CD4-positive, alpha-beta T cell (primary cell): ENCODE measurements at regions not wholly inside any gene's neighbourhood (a gene's known extent, or its start where the extent isn't known, plus 50 kb on each side); places are given as distances from the start of the nearest gene placed in this dataset.

ENCODE experiments used
- ATAC-seq: fragments of 200-7000 bp; cut with Tn5 transposase; one replicate; pipeline ENCODE4 v1.10.0; 2022; ENCODE audit warnings: mild to moderate bottlenecking; ENCODE audit not compliant: poor library complexity
- CTCF ChIA-PET: fragments of 350-600 bp; sonication (Branson Sonifier 250); formaldehyde crosslinking; loops from one replicate; lab custom pipeline; 2021; ENCODE audit warnings: antibody characterized with exemption, inconsistent platforms; lab: Charles Lee
- POLR2A ChIA-PET: fragments of 350-600 bp; sonication (Branson Sonifier 250); formaldehyde crosslinking; loops from one replicate; lab custom pipeline; 2021; ENCODE audit warnings: antibody characterized with exemption, inconsistent platforms; lab: Charles Lee
- DNase-seq, 14 experiments: peaks; one replicate each; pipeline ENCODE4 v3.0.0-alpha.2; 2013 to 2020; ENCODE audit warnings: mixed read lengths in 2 of 14
- H3K27ac ChIP-seq, 2 donors: one replicate each; pipeline versions ENCODE4 v1.5.1 to v1.7.0; 2013; ENCODE audit warnings: low read length in 2 of 2, low read depth in 1 of 2, mild to moderate bottlenecking in 1 of 2
- H3K27me3 ChIP-seq, 2 experiments: 1 replicate in 1 of 2; 2 replicates in 1 of 2; pipeline versions ENCODE4 v1.6.1 to v1.7.0; 2013; ENCODE audit warnings: low read length in 2 of 2, control low read depth in 1 of 2, mild to moderate bottlenecking in 1 of 2, moderate library complexity in 1 of 2; ENCODE audit not compliant: insufficient read depth in 2 of 2, control insufficient read depth in 1 of 2
- H3K36me3 ChIP-seq: one replicate; pipeline ENCODE4 v1.6.1; 2013; ENCODE audit warnings: low read length, control low read depth; ENCODE audit not compliant: insufficient read depth
- H3K4me1 ChIP-seq: one replicate; pipeline ENCODE4 v1.6.1; 2013; ENCODE audit warnings: low read length, control low read depth; ENCODE audit not compliant: insufficient read depth
- H3K4me3 ChIP-seq: one replicate; pipeline ENCODE4 v1.5.1; 2013; ENCODE audit warnings: mild to moderate bottlenecking, low read length, moderate library complexity
- H3K9me3 ChIP-seq, 2 experiments: 1 replicate in 1 of 2; 2 replicates in 1 of 2; pipeline versions ENCODE4 v1.6.1 to v1.7.0; 2013; ENCODE audit warnings: low read length in 2 of 2, mild to moderate bottlenecking in 2 of 2, control low read depth in 1 of 2, moderate library complexity in 1 of 2; ENCODE audit not compliant: control insufficient read depth in 1 of 2, insufficient read depth in 1 of 2
- H3K27ac Mint-ChIP-seq: one replicate; pipeline ENCODE4 v1.8.0; 2020; ENCODE audit warnings: mixed read lengths
- H3K27me3 Mint-ChIP-seq: one replicate; pipeline ENCODE4 v1.8.0; 2021; ENCODE audit warnings: mixed read lengths
- H3K36me3 Mint-ChIP-seq: one replicate; pipeline ENCODE4 v1.8.0; 2021; ENCODE audit warnings: low read depth, mixed read lengths
- H3K4me1 Mint-ChIP-seq: one replicate; pipeline ENCODE4 v1.8.0; 2021; ENCODE audit warnings: low read depth, mixed read lengths
- H3K4me3 Mint-ChIP-seq: one replicate; pipeline ENCODE4 v1.8.0; 2020; ENCODE audit warnings: mild to moderate bottlenecking, mixed read lengths
- H3K9me3 Mint-ChIP-seq: one replicate; pipeline ENCODE4 v1.8.0; 2020; ENCODE audit warnings: mixed read lengths
- intact Hi-C, 2 experiments: fragments of 100-400 bp; cut with DNase I in 1 of 2; cut with micrococcal nuclease in 1 of 2; formaldehyde crosslinking; loops; one replicate each; pipeline versions ENCODE4 v1.15.1 to v1.9.0; 2023 to 2025; cut with DNase I, micrococcal nuclease
- TF ChIP-seq, protein P1 (sequence below): fragments of 200-600 bp; IDR thresholded peaks from one replicate; pipeline ENCODE4 v1.8.0; 2022; ENCODE audit warnings: antibody characterized with exemption, mild to moderate bottlenecking

DNA sequence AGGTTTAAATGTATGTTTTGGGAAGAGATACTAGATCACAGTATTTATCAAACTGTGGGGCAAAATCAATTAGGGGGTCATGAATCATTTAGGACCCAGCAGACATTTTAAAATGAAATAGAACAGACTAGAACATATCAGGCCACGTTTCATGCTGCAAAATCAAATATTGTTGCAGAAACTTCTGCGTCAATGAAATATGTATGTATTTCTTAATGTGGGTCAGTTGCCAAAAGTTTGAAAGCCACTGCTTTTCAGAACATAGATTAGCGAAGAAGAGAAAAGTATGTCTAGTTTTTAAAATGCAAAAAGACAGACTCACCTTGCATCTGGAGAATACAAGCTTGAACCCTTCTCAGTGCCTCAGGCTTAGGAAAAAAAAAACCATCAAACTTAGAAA is 102.7 kb upstream of the BMPER start:
- ATAC-seq (no peak), DNase-seq (no peak)
- H3K9me3 ChIP-seq, result no peaks in the 10 kb centered on the region
- Mint-ChIP-seq H3K4me1 (no peaks in the 10 kb centered on the region), H3K4me3 (no peak overlapping the region), H3K9me3 (no peaks in the 10 kb centered on the region), H3K27ac (no peak overlapping the region), H3K36me3 (no peaks in the 10 kb centered on the region), H3K27me3 (no peaks in the 10 kb centered on the region)
- H3K27ac ChIP-seq, result no peak overlapping the region
- H3K27me3 ChIP-seq, result no peaks in the 10 kb centered on the region
- CTCF ChIA-PET, result no interaction called here
- no peaks in the 10 kb centered on the region for H3K4me1 ChIP-seq
- POLR2A ChIA-PET, result no interaction called here
- TF ChIP-seq, protein P1, sequence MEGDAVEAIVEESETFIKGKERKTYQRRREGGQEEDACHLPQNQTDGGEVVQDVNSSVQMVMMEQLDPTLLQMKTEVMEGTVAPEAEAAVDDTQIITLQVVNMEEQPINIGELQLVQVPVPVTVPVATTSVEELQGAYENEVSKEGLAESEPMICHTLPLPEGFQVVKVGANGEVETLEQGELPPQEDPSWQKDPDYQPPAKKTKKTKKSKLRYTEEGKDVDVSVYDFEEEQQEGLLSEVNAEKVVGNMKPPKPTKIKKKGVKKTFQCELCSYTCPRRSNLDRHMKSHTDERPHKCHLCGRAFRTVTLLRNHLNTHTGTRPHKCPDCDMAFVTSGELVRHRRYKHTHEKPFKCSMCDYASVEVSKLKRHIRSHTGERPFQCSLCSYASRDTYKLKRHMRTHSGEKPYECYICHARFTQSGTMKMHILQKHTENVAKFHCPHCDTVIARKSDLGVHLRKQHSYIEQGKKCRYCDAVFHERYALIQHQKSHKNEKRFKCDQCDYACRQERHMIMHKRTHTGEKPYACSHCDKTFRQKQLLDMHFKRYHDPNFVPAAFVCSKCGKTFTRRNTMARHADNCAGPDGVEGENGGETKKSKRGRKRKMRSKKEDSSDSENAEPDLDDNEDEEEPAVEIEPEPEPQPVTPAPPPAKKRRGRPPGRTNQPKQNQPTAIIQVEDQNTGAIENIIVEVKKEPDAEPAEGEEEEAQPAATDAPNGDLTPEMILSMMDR, result no peak
- intact Hi-C loops, result no loop called here
- H3K36me3 ChIP-seq, result no peaks in the 10 kb centered on the region
- H3K4me3 ChIP-seq, result no peak overlapping the region

DNA sequence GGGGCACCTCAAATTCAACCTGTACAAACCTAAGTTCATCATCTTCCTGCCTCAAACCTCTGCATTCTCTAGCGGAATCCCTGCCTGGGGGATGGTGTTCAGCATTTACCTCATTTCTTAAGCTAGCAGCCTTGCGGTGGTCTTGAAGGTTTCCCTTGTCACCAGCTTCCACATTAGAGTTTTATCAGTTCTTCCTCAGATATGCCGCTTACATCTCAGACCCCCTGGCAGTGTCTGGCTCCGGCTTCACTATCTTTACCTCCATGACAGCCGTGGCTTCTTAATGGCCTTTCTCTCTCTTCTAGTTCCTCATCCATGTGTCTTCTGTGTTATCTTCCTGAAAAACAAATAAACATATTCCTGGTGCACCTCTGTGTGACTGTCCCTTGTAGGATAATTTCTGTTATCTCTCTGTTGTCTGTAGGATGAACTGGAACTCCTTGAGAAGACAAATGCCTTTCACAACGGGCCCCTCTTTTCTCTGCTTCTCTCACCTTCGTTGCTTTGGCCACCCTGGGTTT is 101.1 kb upstream of the BMPER start:
- Histone ChIP-seq H3K9me3 (no peaks in the 10 kb centered on the region), H3K27ac (no peak overlapping the region), H3K27me3 (no peaks in the 10 kb centered on the region), H3K4me1 (no peaks in the 10 kb centered on the region), H3K36me3 (no peaks in the 10 kb centered on the region), H3K4me3 (no peak overlapping the region)
- no peak overlapping the region for H3K4me3 Mint-ChIP-seq
- no peak for DNase-seq
- no peak for ATAC-seq
- intact Hi-C loops, result no loop called here
- TF ChIP-seq, protein P1, result no peak
- POLR2A ChIA-PET, result no interaction called here
- CTCF ChIA-PET, result no interaction called here
- no peaks in the 10 kb centered on the region for H3K4me1 Mint-ChIP-seq
- no peaks in the 10 kb centered on the region for H3K36me3 Mint-ChIP-seq
- no peaks in the 10 kb centered on the region for H3K9me3 Mint-ChIP-seq
- H3K27me3 Mint-ChIP-seq, result no peaks in the 10 kb centered on the region
- H3K27ac Mint-ChIP-seq, result no peak overlapping the region

DNA sequence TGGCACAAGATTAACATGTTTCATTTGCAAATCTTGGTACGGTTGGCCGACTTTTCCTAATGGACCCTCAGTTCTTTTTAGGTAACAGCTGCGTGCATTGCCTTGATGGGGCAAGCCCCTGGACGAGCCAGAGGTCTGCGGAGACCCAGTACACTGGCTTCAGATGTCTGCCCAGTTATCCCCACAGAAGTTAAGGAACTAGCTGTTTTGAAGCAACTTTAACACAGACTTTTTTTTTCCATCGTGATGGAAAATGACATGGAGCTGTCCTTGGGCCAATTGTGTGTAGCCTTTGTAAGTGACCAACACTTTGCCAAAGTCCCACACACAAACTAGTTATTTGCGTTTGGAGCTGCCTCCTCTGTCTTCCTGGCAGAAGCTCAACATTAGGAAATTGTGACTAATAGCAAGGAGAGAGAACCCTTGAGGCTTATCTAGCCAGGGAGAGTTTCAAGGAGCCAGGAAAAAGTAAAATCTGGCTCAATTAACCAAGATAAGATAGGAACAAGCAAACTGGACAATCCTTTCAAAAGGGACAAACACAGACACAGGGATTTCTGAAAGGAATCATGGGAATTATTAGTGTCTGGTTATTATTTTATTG is 99.6 kb upstream of the BMPER start:
- Histone ChIP-seq H3K27ac (no peak overlapping the region), H3K9me3 (no peaks in the 10 kb centered on the region), H3K27me3 (no peaks in the 10 kb centered on the region), H3K36me3 (no peaks in the 10 kb centered on the region), H3K4me1 (no peaks in the 10 kb centered on the region), H3K4me3 (no peak overlapping the region)
- POLR2A ChIA-PET, result no interaction called here
- CTCF ChIA-PET, result no interaction called here
- no peak overlapping the region for H3K27ac Mint-ChIP-seq
- DNase-seq, result no peak
- H3K27me3 Mint-ChIP-seq, result no peaks in the 10 kb centered on the region
- H3K9me3 Mint-ChIP-seq, result no peaks in the 10 kb centered on the region
- intact Hi-C loops, result no loop called here
- TF ChIP-seq, protein P1, result no peak
- ATAC-seq, result no peak
- H3K4me1 Mint-ChIP-seq, result no peaks in the 10 kb centered on the region
- H3K4me3 Mint-ChIP-seq, result no peak overlapping the region
- H3K36me3 Mint-ChIP-seq, result no peaks in the 10 kb centered on the region
